GM12892 (cell line): ENCODE measurements at regions not wholly inside any gene's neighbourhood (a gene's known extent, or its start where the extent isn't known, plus 50 kb on each side); places are given as distances from the start of the nearest gene placed in this dataset.

Experiments used
- POLR2A ChIP-seq: IDR thresholded peaks from 2 replicates; pipeline ENCODE4 v1.6.1; 2011; ENCODE audit warnings: low read depth, low read length, control low read depth
- POLR2AphosphoS5 ChIP-seq: IDR thresholded peaks from 2 replicates; pipeline ENCODE4 v1.6.1; 2011; ENCODE audit warnings: low read depth, low read length, control low read depth
- TAF1 ChIP-seq: IDR thresholded peaks from 2 replicates; pipeline ENCODE4 v1.6.1; 2011; ENCODE audit warnings: low read depth, mild to moderate bottlenecking, control low read depth, low read length, borderline replicate concordance

GRCh38 chr2:7193457-7193856 lies 276.2 kb downstream of the RNF144A start:
- TF ChIP-seq TAF1 = no peak
- TF ChIP-seq POLR2AphosphoS5 = no peak
- no peak for TF ChIP-seq POLR2A
